WTC11 (cell line): ENCODE measurements at regions not wholly inside any gene's neighbourhood (a gene's known extent, or its start where the extent isn't known, plus 50 kb on each side); places are given as distances from the start of the nearest gene placed in this dataset.

Experiments
- CTCF ChIP-seq: fragments of 200-600 bp; IDR thresholded peaks from 2 replicates; pipeline ENCODE4 v1.8.0; 2022; ENCODE audit warnings: antibody characterized with exemption
- JUN ChIP-seq: sonication (generic); formaldehyde crosslinking; IDR thresholded peaks from 2 replicates; pipeline ENCODE4 v1.8.0; 2023; ENCODE audit warnings: mild to moderate bottlenecking, missing genetic modification reagents
- NFYB ChIP-seq: sonication (generic); formaldehyde crosslinking; conservative IDR thresholded peaks from 2 replicates; pipeline ENCODE4 v1.8.0; 2022; ENCODE audit warnings: low read depth, missing genetic modification reagents

GRCh38 chr2:226172309-226172708 is 627.3 kb downstream of the IRS1 start:
- TF ChIP-seq NFYB (CRISPR knock-in tag) = no peak
- no peak for TF ChIP-seq CTCF
- TF ChIP-seq JUN = no peak
